ENCODE measurements at regions not wholly inside any gene's neighbourhood (a gene's known extent, or its start where the extent isn't known, plus 50 kb on each side); places are given as distances from the start of the nearest gene placed in this dataset.

GRCh38 chr15:55033574-55033973 lies 163.2 kb downstream of the RSL24D1 start (continued):
- TF ChIP-seq FOXJ3 (CRISPR knock-in tag; IDR thresholded peaks at IDR 0.05) = no peak

- H3K4me2 ChIP-seq = no peak overlapping the region
- no peak overlapping the region for H3K27ac ChIP-seq (ENCODE audit: low read depth in 2 of 2, low read length in 1 of 2)
- H3K9me2 ChIP-seq = no peaks in the 10 kb centered on the region
- H3F3A ChIP-seq (replicated peaks; ENCODE audit: insufficient read depth) = no peaks in the 10 kb centered on the region
- no peaks in the 10 kb centered on the region for H3K27me3 ChIP-seq (ENCODE audit: insufficient read depth)
- H3K9me3 ChIP-seq = no peaks in the 10 kb centered on the region
- no peaks in the 10 kb centered on the region for H4K20me1 ChIP-seq (ENCODE audit: insufficient read depth)
- TF ChIP-seq IRF3 (IDR thresholded peaks at IDR 0.05; ENCODE audit: low read depth, low read length) (no peak), GABPA (IDR thresholded peaks at IDR 0.05; ENCODE audit: low read depth) (no peak), RCOR1 (IDR thresholded peaks at IDR 0.05; ENCODE audit: low read length) (no peak), MEF2A (IDR thresholded peaks at IDR 0.05; ENCODE audit: borderline replicate concordance, low read depth) (no peak), PBX3 (IDR thresholded peaks at IDR 0.05) (no peak), TAF1 (IDR thresholded peaks at IDR 0.05; ENCODE audit: borderline replicate concordance, low read depth, low read length) (no peak), JUND (IDR thresholded peaks at IDR 0.05) (no peak), REST (IDR thresholded peaks at IDR 0.05; ENCODE audit: low read depth, low read length) (no peak), CTCF (IDR thresholded peaks at IDR 0.05) (no peak), POLR2AphosphoS5 (IDR thresholded peaks at IDR 0.05; ENCODE audit: low read depth, low read length) (no peak), NFIC (IDR thresholded peaks at IDR 0.05; ENCODE audit: borderline replicate concordance) (no peak), USF1 (IDR thresholded peaks at IDR 0.05; ENCODE audit: borderline replicate concordance, low read depth) (no peak), CHD2 (IDR thresholded peaks at IDR 0.05; ENCODE audit: low read length, partially characterized antibody) (no peak)
- no peak overlapping the region for H3K9ac ChIP-seq
- H3K4me3 ChIP-seq (ENCODE audit: low read depth in 2 of 2, low read length in 1 of 2) = no peak overlapping the region
- H3K36me3 ChIP-seq (replicated peaks in 1 of 2; ENCODE audit: control insufficient read depth in 1 of 2, insufficient read depth in 2 of 2, low read length in 1 of 2) = no peaks in the 10 kb centered on the region
- CTCF ChIA-PET = no interaction called here
- H2AFZ ChIP-seq (ENCODE audit: low read depth) = no peak overlapping the region
- WGBS (ENCODE audit: low lambda C conversion rate) = 2% methylated on average over 5 of the region's 5 CpGs
- POLR2A ChIA-PET = interaction anchor here (0.6 kb wide), 1 partner anchor 198 kb away, joined by 3 read pairs; no protein-coding TSS in a partner anchor
- H3K4me1 ChIP-seq (ENCODE audit: control insufficient read depth in 1 of 2, insufficient read depth in 2 of 2, low read depth in 1 of 2, low read length in 1 of 2) = no peaks in the 10 kb centered on the region
- no peaks in the 10 kb centered on the region for H3K79me2 ChIP-seq (ENCODE audit: insufficient read depth)
- no peak for DNase-seq
Observed at GRCh38 chr15:55031727-55032126, 165.0 kb downstream of the RSL24D1 start.
